ENCODE measurements at regions not wholly inside any gene's neighbourhood (a gene's known extent, or its start where the extent isn't known, plus 50 kb on each side); places are given as distances from the start of the nearest gene placed in this dataset.

DNA sequence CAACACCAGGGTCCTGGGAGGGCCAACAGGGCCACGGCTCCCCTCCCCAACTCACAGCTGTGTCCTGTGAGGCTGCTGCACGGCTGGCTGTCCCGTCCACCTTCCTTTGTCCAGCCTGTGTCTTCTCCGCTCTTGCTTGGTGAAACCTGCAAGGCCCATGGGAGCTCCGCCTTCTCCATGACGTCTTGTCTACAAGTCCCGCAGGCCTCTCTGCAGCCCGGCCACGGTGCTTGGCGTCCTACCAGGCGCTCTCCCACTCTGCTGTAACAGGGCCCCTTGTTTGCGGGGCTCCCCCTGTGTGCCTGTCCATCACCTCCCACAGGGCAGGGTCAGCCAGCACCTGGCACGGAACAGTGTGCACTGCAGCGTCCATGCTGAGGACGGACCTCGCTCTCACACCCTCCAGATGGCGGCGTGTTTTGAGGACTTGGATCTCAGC is 866.8 kb downstream of the TBC1D22A start:
- H4K20me1 ChIP-seq (ENCODE audit: insufficient read depth, low read length) = no peaks in the 10 kb centered on the region
- in situ Hi-C loops (cut with MboI; ENCODE audit: low sequenced_read_pairs) (no loop called here), dilution Hi-C loops (cut with HindIII; ENCODE audit: low sequenced_read_pairs, unreplicated experiment) (no loop called here), intact Hi-C loops (cut with micrococcal nuclease) (no loop called here)
- no peak overlapping the region for H2AK5ac ChIP-seq (ENCODE audit: low read depth, low read length)
- H3K36me3 ChIP-seq (ENCODE audit: control insufficient read depth, insufficient read depth, low read length) = no peaks in the 10 kb centered on the region
- no peaks in the 10 kb centered on the region for H3K79me1 ChIP-seq (ENCODE audit: low read depth in 1 of 2, low read length in 2 of 2)
- no peak for DNase-seq
- H4K5ac ChIP-seq (ENCODE audit: low read depth, low read length) = no peak overlapping the region
- CTCF ChIA-PET = no interaction called here
- TF ChIP-seq, protein P1, sequence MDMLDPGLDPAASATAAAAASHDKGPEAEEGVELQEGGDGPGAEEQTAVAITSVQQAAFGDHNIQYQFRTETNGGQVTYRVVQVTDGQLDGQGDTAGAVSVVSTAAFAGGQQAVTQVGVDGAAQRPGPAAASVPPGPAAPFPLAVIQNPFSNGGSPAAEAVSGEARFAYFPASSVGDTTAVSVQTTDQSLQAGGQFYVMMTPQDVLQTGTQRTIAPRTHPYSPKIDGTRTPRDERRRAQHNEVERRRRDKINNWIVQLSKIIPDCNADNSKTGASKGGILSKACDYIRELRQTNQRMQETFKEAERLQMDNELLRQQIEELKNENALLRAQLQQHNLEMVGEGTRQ (IDR thresholded peaks at IDR 0.05; ENCODE audit: low read depth, low read length) = no peak
- TF ChIP-seq FOS (IDR thresholded peaks at IDR 0.05; ENCODE audit: low read depth, low read length) = no peak
- no peak for TF ChIP-seq MAFK (IDR thresholded peaks at IDR 0.05; ENCODE audit: low read depth, low read length)
- TF ChIP-seq RCOR1 (IDR thresholded peaks at IDR 0.05; ENCODE audit: insufficient replicate concordance, low read length) = no peak
- TF ChIP-seq MAZ (IDR thresholded peaks at IDR 0.05; ENCODE audit: borderline replicate concordance, low read depth, low read length) = no peak
- H3K14ac ChIP-seq (replicated peaks; ENCODE audit: low read depth, low read length) = no peak overlapping the region
- POLR2A ChIA-PET (ENCODE audit: unreplicated experiment) = no interaction called here
- no peak overlapping the region for H3K18ac ChIP-seq (ENCODE audit: low read depth, low read length)
- H2BK20ac ChIP-seq (ENCODE audit: low read depth, low read length) = no peak overlapping the region
- H3K4me3 ChIP-seq (ENCODE audit: insufficient read depth, low read depth, low read length) = no peak overlapping the region
- peaks cover 76% of the 10 kb centered on the region for H3K9me3 ChIP-seq (ENCODE audit: control insufficient read depth, insufficient read depth, low read length)
- H2BK120ac ChIP-seq (ENCODE audit: low read depth, low read length) = no peak overlapping the region
- no peak overlapping the region for H3K4ac ChIP-seq (ENCODE audit: low read depth, low read length)
- H3K27ac ChIP-seq (ENCODE audit: insufficient read depth, low read length) = no peak overlapping the region
- no peak overlapping the region for H3K4me2 ChIP-seq (ENCODE audit: low read depth, low read length)
- no peak overlapping the region for H2AK9ac ChIP-seq (replicated peaks; ENCODE audit: low read depth, low read length, poor library complexity)
- ATAC-seq (ENCODE audit: low read depth) = no peak
- WGBS, 2 experiments (ENCODE audit: extremely low coverage in 2 of 2, insufficient read length in 1 of 2) = 34% methylated on average over 10 of the region's 18 CpGs; no CpG with 5 or more reads in 1 of the 2 experiments
- no peak overlapping the region for H2BK5ac ChIP-seq (ENCODE audit: low read depth, low read length, poor library complexity, severe bottlenecking)
- no peak overlapping the region for H3K9ac ChIP-seq (ENCODE audit: low read depth, low read length)
- no peaks in the 10 kb centered on the region for H3K9me1 ChIP-seq (ENCODE audit: insufficient read depth, low read length)
- H4K91ac ChIP-seq (ENCODE audit: insufficient read depth, low read depth, low read length) = no peak overlapping the region
- H2BK15ac ChIP-seq (ENCODE audit: low read depth, low read length) = no peak overlapping the region
- no peaks in the 10 kb centered on the region for H3K27me3 ChIP-seq (ENCODE audit: control insufficient read depth, insufficient read depth, low read length)
- no peak overlapping the region for H4K8ac ChIP-seq (ENCODE audit: low read depth in 2 of 2, low read length in 2 of 2)
- no peak overlapping the region for H2AFZ ChIP-seq (replicated peaks; ENCODE audit: low read length, poor library complexity)
- H3K56ac ChIP-seq (ENCODE audit: extremely low read depth, insufficient read depth, low read length) = no peak overlapping the region
- no TSS peak for BruUV-seq (replicated peaks)
- H3K23ac ChIP-seq (ENCODE audit: low read depth, low read length) = no peak overlapping the region
- no peaks in the 10 kb centered on the region for H3K4me1 ChIP-seq (ENCODE audit: control insufficient read depth, insufficient read depth, low read length)

All from IMR-90 (cell line).